HCT116 (cell line): ENCODE measurements at regions not wholly inside any gene's neighbourhood (a gene's known extent, or its start where the extent isn't known, plus 50 kb on each side); places are given as distances from the start of the nearest gene placed in this dataset.

Source experiments
- ATAC-seq: fragments of 200-7000 bp; cut with Tn5 transposase; 2 replicates; pipeline ENCODE4 v1.9.1; 2020; ENCODE audit warnings: mild to moderate bottlenecking, moderate library complexity
- BruUV-seq: library from RNA; stranded (reverse); fragments of 400-500 nt; replicated peaks from 2 replicates; lab custom pipeline; 2021; lab: Mats Ljungman, UMichigan
- CTCF ChIA-PET: fragments of 300-600 bp; sonication (Branson Sonifier 250); formaldehyde crosslinking; loops from one replicate; lab custom pipeline; 2021; ENCODE audit warnings: antibody characterized with exemption; lab: Charles Lee
- POLR2A ChIA-PET: fragments of 300-600, 350-600 bp; sonication (Branson Sonifier 250); formaldehyde crosslinking; loops from one replicate; lab custom pipeline; 2021; ENCODE audit warnings: antibody characterized with exemption; lab: Charles Lee
- RAD21 ChIA-PET, 2 experiments: fragments of 300-600 bp; sonication (Branson Sonifier 250); formaldehyde crosslinking; loops; one replicate each; lab custom pipeline; 2023; ENCODE audit warnings: low total read pairs in 2 of 2; ENCODE audit not compliant: uncharacterized antibody in 2 of 2, unreplicated experiment in 2 of 2, low non-redundant PET in 1 of 2; lab: Charles Lee
- DNase-seq: peaks from one replicate; pipeline ENCODE4 v3.0.0-alpha.2; 2010; ENCODE audit warnings: low read depth, low spot score
- H2AFZ ChIP-seq: fragments of 200-600 bp; shearing (Covaris generic), sonication (generic); 2 replicates; pipeline ENCODE4 v1.6.1; 2017; ENCODE audit warnings: low read depth, mixed run types, mixed read lengths, antibody characterized with exemption, low read length; ENCODE audit not compliant: poor library complexity, severe bottlenecking
- H3K27ac ChIP-seq: 2 replicates; pipeline ENCODE4 v1.5.1; 2012; ENCODE audit warnings: low read depth, low read length
- H3K27me3 ChIP-seq: fragments of 200-600 bp; sonication (generic); 2 replicates; pipeline ENCODE4 v1.6.1; 2016; ENCODE audit warnings: mixed run types, low read length, mixed read lengths; ENCODE audit not compliant: insufficient read depth
- H3K36me3 ChIP-seq, 2 experiments: fragments of 200-500 bp in 1 of 2; fragments of 200-600 bp in 1 of 2; sonication (Bioruptor generic) in 1 of 2; sonication (generic) in 1 of 2; 2 replicates each; pipeline versions ENCODE4 v1.5.1 to v1.6.1; 2014 to 2016; ENCODE audit warnings: low read length in 2 of 2, inconsistent platforms in 1 of 2, mixed read lengths in 1 of 2, mixed run types in 1 of 2; ENCODE audit not compliant: insufficient read depth in 2 of 2, control insufficient read depth in 1 of 2
- H3K4me1 ChIP-seq, 2 experiments: fragments of 200-600 bp in 1 of 2; sonication (generic) in 1 of 2; 2 replicates each; pipeline versions ENCODE4 v1.5.1 to v1.6.1; 2012 to 2017; ENCODE audit warnings: low read length in 2 of 2, inconsistent platforms in 1 of 2, mild to moderate bottlenecking in 1 of 2, mixed read lengths in 1 of 2, mixed run types in 1 of 2, moderate library complexity in 1 of 2; ENCODE audit not compliant: insufficient read depth in 2 of 2, control insufficient read depth in 1 of 2
- H3K4me2 ChIP-seq: fragments of 200-600 bp; sonication (generic); 2 replicates; pipeline ENCODE4 v1.6.1; 2017; ENCODE audit warnings: mixed run types, low read length, mixed read lengths
- H3K4me3 ChIP-seq, 2 experiments: fragments of 200-600 bp in 1 of 2; sonication (generic) in 1 of 2; replicated peaks in 1 of 2; 2 replicates each; pipeline ENCODE4 v1.5.1; 2011 to 2016; ENCODE audit warnings: low read length in 2 of 2, control low read depth in 1 of 2, low read depth in 1 of 2, mild to moderate bottlenecking in 1 of 2, mixed read lengths in 1 of 2, mixed run types in 1 of 2
- H3K79me2 ChIP-seq: fragments of 200-600 bp; sonication (generic); 2 replicates; pipeline ENCODE4 v1.6.1; 2017; ENCODE audit warnings: mild to moderate bottlenecking, mixed run types, low read length, moderate library complexity, mixed read lengths; ENCODE audit not compliant: insufficient read depth
- H3K9ac ChIP-seq: fragments of 200-600 bp; sonication (generic); 2 replicates; pipeline ENCODE4 v1.6.1; 2016; ENCODE audit warnings: low read length, mixed read lengths
- H3K9me2 ChIP-seq: fragments of 200-600 bp; sonication (generic), shearing (Covaris generic); 2 replicates; pipeline ENCODE4 v1.6.1; 2017; ENCODE audit warnings: mixed run types, mild to moderate bottlenecking, moderate library complexity; ENCODE audit not compliant: insufficient read depth
- H3K9me3 ChIP-seq, 2 experiments: fragments of 200-500 bp in 1 of 2; fragments of 200-600 bp in 1 of 2; sonication (Bioruptor generic) in 1 of 2; sonication (generic) in 1 of 2; 2 replicates each; pipeline ENCODE4 v1.6.1; 2014 to 2017; ENCODE audit warnings: low read length in 2 of 2, mixed read lengths in 2 of 2, inconsistent platforms in 1 of 2, low read depth in 1 of 2, mild to moderate bottlenecking in 1 of 2, mixed run types in 1 of 2, moderate library complexity in 1 of 2; ENCODE audit not compliant: control insufficient read depth in 1 of 2, insufficient read depth in 1 of 2
- H4K20me1 ChIP-seq: fragments of 200-600 bp; sonication (generic), shearing (Covaris generic); 2 replicates; pipeline ENCODE4 v1.6.1; 2017; ENCODE audit warnings: mixed run types, mild to moderate bottlenecking, moderate library complexity; ENCODE audit not compliant: insufficient read depth
- CEBPB ChIP-seq: IDR thresholded peaks from 2 replicates; pipeline ENCODE4 v1.6.1; 2012; ENCODE audit warnings: low read depth
- CTCF ChIP-seq, 3 experiments: fragments of 200-600 bp in 1 of 3; sonication (generic) in 1 of 3; IDR thresholded peaks in 2 of 3; conservative IDR thresholded peaks in 1 of 3; 2 replicates each; pipeline ENCODE4 v1.5.1; 2012 to 2017; ENCODE audit warnings: low read depth in 2 of 3, low read length in 2 of 3, antibody characterized with exemption in 1 of 3, borderline replicate concordance in 1 of 3, control low read depth in 1 of 3, mild to moderate bottlenecking in 1 of 3, mixed read lengths in 1 of 3, mixed run types in 1 of 3, moderate library complexity in 1 of 3; ENCODE audit not compliant: insufficient read depth in 1 of 3
- EGR1 ChIP-seq: IDR thresholded peaks from 2 replicates; pipeline ENCODE4 v1.6.1; 2012; ENCODE audit warnings: low read depth
- ELF1 ChIP-seq: IDR thresholded peaks from 2 replicates; pipeline ENCODE4 v1.6.1; 2012; ENCODE audit warnings: low read depth, borderline replicate concordance
- EZH2 ChIP-seq: fragments of 200-600 bp; sonication (generic); IDR thresholded peaks from 2 replicates; pipeline ENCODE4 v1.6.1; 2017; ENCODE audit warnings: antibody characterized with exemption, mixed run types
- EZH2phosphoT487 ChIP-seq: fragments of 200-600 bp; IDR thresholded peaks from 2 replicates; pipeline ENCODE4 v1.6.1; 2018; ENCODE audit warnings: antibody characterized with exemption, borderline replicate concordance
- FOSL1 ChIP-seq: IDR thresholded peaks from 2 replicates; pipeline ENCODE4 v1.6.1; 2012; ENCODE audit warnings: low read depth
- MAX ChIP-seq: IDR thresholded peaks from 2 replicates; pipeline ENCODE4 v1.6.1; 2012
- RAD21 ChIP-seq: IDR thresholded peaks from 2 replicates; pipeline ENCODE4 v1.6.1; 2012; ENCODE audit warnings: low read depth, mild to moderate bottlenecking
- REST ChIP-seq: IDR thresholded peaks from 2 replicates; pipeline ENCODE4 v1.6.1; 2012; ENCODE audit warnings: low read depth
- SIN3A ChIP-seq: IDR thresholded peaks from 2 replicates; pipeline ENCODE4 v1.6.1; 2012; ENCODE audit warnings: low read depth
- TCF7L2 ChIP-seq: IDR thresholded peaks from 2 replicates; pipeline ENCODE4 v1.7.0; 2011; ENCODE audit warnings: borderline replicate concordance, inconsistent platforms; ENCODE audit not compliant: insufficient read depth, insufficient read length; ENCODE audit errors: extremely low read depth
- YY1 ChIP-seq: IDR thresholded peaks from 2 replicates; pipeline ENCODE4 v1.6.1; 2011; ENCODE audit warnings: low read length, low read depth, moderate library complexity, mild to moderate bottlenecking; ENCODE audit not compliant: insufficient replicate concordance; ENCODE audit errors: extremely low read depth
- ZNF274 ChIP-seq: fragments of 200-500 bp; sonication (Bioruptor generic); IDR thresholded peaks from 2 replicates; pipeline ENCODE4 v1.6.1; 2014; ENCODE audit warnings: mild to moderate bottlenecking, low read depth, low read length, inconsistent platforms
- intact Hi-C: fragments of 100-400 bp; cut with micrococcal nuclease; formaldehyde crosslinking; loops from 2 replicates; pipeline ENCODE4 v1.10.0; 2022

GRCh38 chr3:76497636-76498035 is 542.3 kb upstream of the ROBO2 start:
- RAD21 ChIA-PET = no interaction called here
- DNase-seq = no peak

More at GRCh38 chr3:76497636-76498035, 542.3 kb upstream of the ROBO2 start:
- Histone ChIP-seq H3K4me3 (no peak overlapping the region), H3K36me3 (no peaks in the 10 kb centered on the region), H3K27me3 (no peaks in the 10 kb centered on the region), H3K79me2 (no peaks in the 10 kb centered on the region), H3K4me2 (no peak overlapping the region), H3K9me3 (peaks cover 0 to 28% of the 10 kb centered on the region in 2 experiments; a peak in 2 of 4 replicates), H4K20me1 (no peaks in the 10 kb centered on the region), H3K4me1 (no peaks in the 10 kb centered on the region), H3K27ac (no peak overlapping the region), H3K9ac (no peak overlapping the region), H3K9me2 (no peaks in the 10 kb centered on the region), H2AFZ (no peak overlapping the region)
- CTCF ChIA-PET = no interaction called here
- no peak for ATAC-seq
- POLR2A ChIA-PET = no interaction called here
- BruUV-seq = no TSS peak
- TF ChIP-seq CEBPB (no peak), YY1 (no peak), RAD21 (no peak), EGR1 (no peak), EZH2phosphoT487 (no peak), CTCF (IDR thresholded peaks at IDR 0.05 in 2 of 3, conservative IDR thresholded peaks at IDR 0.05 in 1 of 3; ENCODE audit: borderline replicate concordance in 1 of 3, insufficient read depth in 1 of 3, low read depth in 2 of 3, low read length in 2 of 3) (no peak), SIN3A (no peak), ZNF274 (no peak), TCF7L2 (no peak), FOSL1 (no peak), ELF1 (no peak), EZH2 (no peak), REST (no peak), MAX (no peak)
- intact Hi-C loops = no loop called here
